NCI-H748 (cell line): ENCODE measurements at regions not wholly inside any gene's neighbourhood (a gene's known extent, or its start where the extent isn't known, plus 50 kb on each side); places are given as distances from the start of the nearest gene placed in this dataset.

ENCODE experiments used
- DNase-seq: peaks from one replicate; lab custom pipeline; 2025; ENCODE audit not compliant: unreplicated experiment; lab: John Stamatoyannopoulos, UW

GRCh38 chr5:31049936-31050704 is 143.4 kb upstream of the CDH6 start:
- peak; percentile 51 for DNase-seq

- DNase-seq: peak; percentile 64
These were observed 144.0 kb upstream of the CDH6 start for GRCh38 chr5:31049461-31049860.

GRCh38 chr5:31048282-31049270 is 144.9 kb upstream of the CDH6 start:
- DNase-seq: peak; percentile 99

DNA sequence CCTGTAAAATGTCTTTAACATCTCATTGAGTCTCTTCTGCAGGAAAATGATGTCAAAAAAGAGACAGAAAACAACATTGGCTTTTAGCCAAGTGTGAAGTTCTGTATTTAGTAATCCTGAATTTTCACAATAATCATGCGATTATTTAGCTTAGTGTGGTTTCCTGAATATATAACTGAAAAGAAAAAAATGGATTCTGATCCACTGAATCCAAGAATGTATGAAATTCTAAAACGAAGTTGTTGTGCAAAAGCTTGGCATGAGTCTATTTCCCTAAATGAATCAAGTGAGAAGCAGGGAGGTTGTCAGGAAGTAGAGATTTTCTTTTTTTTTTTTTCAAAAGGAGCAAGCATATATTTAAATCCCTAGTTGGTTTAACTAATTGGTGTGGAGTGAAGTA is 145.9 kb upstream of the CDH6 start:
- DNase-seq: peak; percentile 69

DNA sequence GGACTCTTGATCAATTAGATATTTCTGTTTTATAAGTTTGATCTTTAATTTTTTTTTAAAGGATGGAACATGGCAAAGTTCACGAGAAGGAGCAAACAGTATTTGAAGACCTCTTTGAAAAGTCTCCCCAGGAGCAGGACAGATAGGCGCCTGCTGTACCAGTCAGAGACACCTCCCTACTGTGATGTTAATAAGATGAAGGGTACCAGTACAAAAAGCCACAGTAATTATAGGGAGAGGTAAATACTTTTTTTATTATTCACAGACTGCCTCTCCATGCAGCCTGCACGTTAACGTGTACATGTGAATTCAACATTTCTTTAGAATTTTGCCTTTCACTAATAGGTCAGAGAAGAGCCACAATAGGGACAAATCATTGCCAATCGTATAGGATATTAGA is 146.5 kb upstream of the CDH6 start:
- peak; percentile 98 for DNase-seq

- no peak for DNase-seq
These were observed 157.1 kb upstream of the CDH6 start for GRCh38 chr5:31036411-31036810.

DNA sequence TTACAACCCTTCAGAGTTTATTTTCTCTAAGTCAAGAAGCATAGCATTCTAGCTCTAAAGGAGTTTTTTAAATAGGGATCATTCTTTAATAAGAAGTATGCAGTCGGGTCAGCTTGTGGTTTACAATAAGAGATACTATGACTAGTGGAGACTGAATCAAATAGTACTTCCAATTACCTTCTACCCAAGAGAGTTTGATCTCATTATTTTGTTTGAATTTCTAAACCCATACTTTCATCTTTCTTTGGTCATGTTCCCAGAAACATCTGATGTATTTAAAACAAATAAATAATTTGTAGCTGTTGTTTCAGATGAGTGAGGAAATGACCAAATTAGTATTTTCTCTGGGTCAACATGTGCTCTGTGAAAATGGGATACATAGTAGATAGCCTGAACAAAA is 160.2 kb upstream of the CDH6 start:
- DNase-seq: peak; percentile 48

DNA sequence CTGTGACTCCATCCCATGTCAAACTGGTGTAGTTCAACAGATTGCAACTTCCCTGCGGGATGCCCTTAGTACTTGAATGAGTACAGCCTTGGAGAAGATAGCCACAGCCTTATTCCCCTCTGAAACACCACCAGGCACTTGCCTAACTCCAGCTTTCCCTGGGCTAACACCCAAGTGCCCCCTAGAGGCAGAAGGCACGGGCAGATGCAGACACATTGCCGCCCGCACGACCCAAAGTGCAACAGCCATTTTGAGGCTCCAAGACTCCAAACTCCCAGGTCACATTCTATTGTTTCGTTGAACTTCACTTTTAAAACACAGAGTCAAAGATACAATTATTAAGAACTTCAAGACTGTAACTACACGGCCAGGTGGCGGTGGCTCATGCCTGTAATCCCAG is 163.6 kb upstream of the CDH6 start:
- peak; percentile 45 for DNase-seq

GRCh38 chr5:31027721-31028120 is 165.8 kb upstream of the CDH6 start:
- DNase-seq: no peak

- no peak for DNase-seq
These were observed 170.4 kb upstream of the CDH6 start for GRCh38 chr5:31023105-31023504.

DNA sequence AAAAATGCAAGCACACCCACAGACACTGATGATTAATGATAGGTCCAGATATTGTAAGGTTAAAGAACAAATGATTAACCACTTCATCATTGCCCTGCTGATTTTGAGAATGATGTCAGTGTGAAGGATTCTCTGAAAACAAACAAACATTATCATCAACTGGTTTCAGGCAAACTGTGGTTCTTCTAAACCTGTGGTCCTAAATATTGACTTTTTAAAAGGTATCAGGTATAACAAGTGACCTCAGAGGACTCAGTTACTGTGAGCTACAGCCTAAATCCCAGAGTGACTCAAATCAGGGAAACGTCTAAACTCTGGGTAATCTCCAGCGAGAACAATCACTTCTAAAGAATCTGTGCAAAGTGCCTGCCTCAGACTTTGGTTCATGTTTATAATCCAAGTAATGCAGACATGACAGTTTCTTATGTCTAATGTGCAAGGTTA is 172.3 kb upstream of the CDH6 start:
- DNase-seq: no peak

GRCh38 chr5:31008231-31008630 is 185.3 kb upstream of the CDH6 start:
- no peak for DNase-seq

GRCh38 chr5:31007672-31008071 is 185.8 kb upstream of the CDH6 start:
- no peak for DNase-seq

DNA sequence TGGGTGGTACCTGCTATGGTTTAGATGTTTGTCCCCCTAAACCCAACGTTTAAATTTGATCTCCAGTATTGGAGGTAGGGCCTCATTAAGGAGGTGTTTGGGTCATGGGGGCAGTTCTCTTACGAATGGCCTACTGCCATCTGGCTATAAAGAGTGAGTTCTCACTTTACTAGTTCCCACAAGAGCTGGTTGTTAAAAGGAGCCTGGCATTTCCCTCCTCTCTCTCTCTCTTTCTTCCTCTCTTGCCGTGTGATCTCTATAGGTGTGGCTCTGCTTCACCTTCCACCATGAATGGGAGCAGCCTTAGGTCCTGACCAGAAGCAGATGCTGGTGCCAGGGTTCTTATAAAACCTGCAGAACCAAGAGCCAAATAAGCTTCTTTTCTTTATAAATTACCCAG is 193.2 kb upstream of the CDH6 start:
- no peak for DNase-seq

DNA sequence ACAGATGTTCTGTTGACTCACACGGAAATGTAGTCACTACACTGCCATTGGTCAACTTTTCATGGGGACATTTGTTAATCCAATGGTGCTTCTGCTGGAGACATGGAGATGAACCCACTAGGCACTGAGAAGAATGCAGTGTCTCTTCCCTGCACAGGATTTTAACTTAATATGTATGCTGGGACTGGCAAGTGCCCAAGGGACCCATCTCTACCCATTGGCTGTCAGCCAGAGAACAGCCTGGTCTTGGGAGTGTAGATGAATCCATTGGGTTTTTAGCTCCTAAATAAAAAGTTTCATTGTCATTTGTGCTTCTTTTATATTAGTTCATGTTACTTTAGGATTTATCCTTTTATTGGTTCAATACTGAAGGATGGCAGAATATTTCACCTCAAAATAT is 195.8 kb upstream of the CDH6 start:
- DNase-seq: no peak

GRCh38 chr5:30994902-30995301 is 198.6 kb upstream of the CDH6 start:
- no peak for DNase-seq

GRCh38 chr5:30994176-30994575 is 199.3 kb upstream of the CDH6 start:
- DNase-seq: peak; percentile 36

GRCh38 chr5:30991462-30991861 is 202.0 kb upstream of the CDH6 start:
- no peak for DNase-seq

GRCh38 chr5:30981576-30981975 is 211.9 kb upstream of the CDH6 start:
- no peak for DNase-seq

- DNase-seq: no peak
These were observed 224.5 kb upstream of the CDH6 start for GRCh38 chr5:30968971-30969370.

- no peak for DNase-seq
These were observed 233.4 kb upstream of the CDH6 start for GRCh38 chr5:30960036-30960435.

DNA sequence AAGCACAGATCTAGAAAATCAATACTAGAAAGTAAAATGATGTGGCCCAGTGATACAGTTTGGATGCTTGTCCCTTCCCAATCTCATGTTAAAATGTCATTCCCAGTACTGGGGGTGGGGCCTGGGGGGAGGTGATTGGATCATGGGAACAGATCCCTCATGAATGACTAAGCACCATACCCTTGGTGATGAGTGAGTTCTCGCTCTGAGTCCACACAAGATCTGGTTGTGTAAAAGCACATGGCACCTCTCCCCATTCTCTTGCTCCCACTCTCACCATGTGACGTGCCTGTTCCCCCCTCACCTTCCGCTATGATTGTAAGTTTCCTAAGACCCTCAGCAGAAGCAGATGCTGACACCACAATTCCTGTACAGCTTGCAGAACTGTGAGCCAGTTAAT is 234.2 kb upstream of the CDH6 start:
- no peak for DNase-seq
